ENCODE measurements at regions not wholly inside any gene's neighbourhood (a gene's known extent, or its start where the extent isn't known, plus 50 kb on each side); places are given as distances from the start of the nearest gene placed in this dataset.

GRCh38 chr15:62858343-62858742 is 184.2 kb upstream of the TPM1 start:
- ChIA-PET CTCF (no interaction called here), POLR2A (ENCODE audit: unreplicated experiment) (no interaction called here)
- no peak for DNase-seq
- peak overlapping the region; percentile 77 for H3K4me2 ChIP-seq
- H3K9me2 ChIP-seq (ENCODE audit: insufficient read depth): no peaks in the 10 kb centered on the region
- peaks cover 50% of the 10 kb centered on the region for H3F3A ChIP-seq (ENCODE audit: insufficient read depth, low read depth)
- TF ChIP-seq EZH2 (IDR thresholded peaks at IDR 0.05; ENCODE audit: low read depth): no peak
- no peak for TF ChIP-seq CTCF (conservative IDR thresholded peaks at IDR 0.05)
- H3K36me3 ChIP-seq (ENCODE audit: low read depth): no peaks in the 10 kb centered on the region
- H3K9me3 ChIP-seq (ENCODE audit: insufficient read depth, low read depth): peaks cover 10% of the 10 kb centered on the region
- H4K20me1 ChIP-seq (ENCODE audit: insufficient read depth): no peaks in the 10 kb centered on the region
- H2AFZ ChIP-seq: no peak overlapping the region
- no peaks in the 10 kb centered on the region for H3K27me3 ChIP-seq (ENCODE audit: insufficient read depth, low read depth)
- peaks cover 17% of the 10 kb centered on the region for H3K79me2 ChIP-seq (ENCODE audit: low read depth)
- peak overlapping the region; percentile 99 for H3K27ac ChIP-seq
- BruUV-seq (replicated peaks): TSS peak; percentile 83
- peaks cover 60% of the 10 kb centered on the region for H3K4me1 ChIP-seq (replicated peaks; ENCODE audit: insufficient read depth)
- no peak overlapping the region for H3K4me3 ChIP-seq
- intact Hi-C loops (cut with micrococcal nuclease; ENCODE audit: unreplicated experiment): loop anchor here (5.0 kb wide), 1 partner anchor 139 kb away; no protein-coding TSS in a partner anchor

- Histone ChIP-seq H3K9me3 (ENCODE audit: insufficient read depth, low read depth) (peaks cover 10% of the 10 kb centered on the region), H3K79me2 (ENCODE audit: low read depth) (no peaks in the 10 kb centered on the region), H3K4me1 (replicated peaks; ENCODE audit: insufficient read depth) (peaks cover 19% of the 10 kb centered on the region), H3K4me2 (no peak overlapping the region), H3F3A (ENCODE audit: insufficient read depth, low read depth) (peaks cover 15% of the 10 kb centered on the region), H3K27me3 (ENCODE audit: insufficient read depth, low read depth) (no peaks in the 10 kb centered on the region), H2AFZ (no peak overlapping the region), H3K27ac (no peak overlapping the region), H3K4me3 (no peak overlapping the region), H3K36me3 (ENCODE audit: low read depth) (no peaks in the 10 kb centered on the region), H4K20me1 (ENCODE audit: insufficient read depth) (no peaks in the 10 kb centered on the region), H3K9me2 (ENCODE audit: insufficient read depth) (no peaks in the 10 kb centered on the region)
- POLR2A ChIA-PET (ENCODE audit: unreplicated experiment): no interaction called here
- DNase-seq: no peak
- CTCF ChIA-PET: no interaction called here
- TF ChIP-seq EZH2 (IDR thresholded peaks at IDR 0.05; ENCODE audit: low read depth) (no peak), CTCF (conservative IDR thresholded peaks at IDR 0.05) (no peak)
- no TSS peak for BruUV-seq (replicated peaks)
- intact Hi-C loops (cut with micrococcal nuclease; ENCODE audit: unreplicated experiment): no loop called here
These were observed 179.8 kb upstream of the TPM1 start for GRCh38 chr15:62862717-62863116.

GRCh38 chr15:62866366-62866765 is 176.2 kb upstream of the TPM1 start:
- POLR2A ChIA-PET (ENCODE audit: unreplicated experiment): no interaction called here
- no peak for DNase-seq
- no peak overlapping the region for H3K27ac ChIP-seq
- TF ChIP-seq EZH2 (IDR thresholded peaks at IDR 0.05; ENCODE audit: low read depth): no peak
- intact Hi-C loops (cut with micrococcal nuclease; ENCODE audit: unreplicated experiment): no loop called here
- no peak overlapping the region for H3K4me2 ChIP-seq
- no peaks in the 10 kb centered on the region for H3K79me2 ChIP-seq (ENCODE audit: low read depth)
- H3K9me2 ChIP-seq (ENCODE audit: insufficient read depth): no peaks in the 10 kb centered on the region
- no TSS peak for BruUV-seq (replicated peaks)
- H3K36me3 ChIP-seq (ENCODE audit: low read depth): no peaks in the 10 kb centered on the region
- H4K20me1 ChIP-seq (ENCODE audit: insufficient read depth): no peaks in the 10 kb centered on the region
- H3K27me3 ChIP-seq (ENCODE audit: insufficient read depth, low read depth): no peaks in the 10 kb centered on the region
- no peaks in the 10 kb centered on the region for H3K4me1 ChIP-seq (replicated peaks; ENCODE audit: insufficient read depth)
- CTCF ChIA-PET: no interaction called here
- H3K4me3 ChIP-seq: no peak overlapping the region
- no peak overlapping the region for H2AFZ ChIP-seq
- H3K9me3 ChIP-seq (ENCODE audit: insufficient read depth, low read depth): no peaks in the 10 kb centered on the region
- no peaks in the 10 kb centered on the region for H3F3A ChIP-seq (ENCODE audit: insufficient read depth, low read depth)

- Histone ChIP-seq H3K4me2 (no peak overlapping the region), H3K27me3 (ENCODE audit: insufficient read depth, low read depth) (no peaks in the 10 kb centered on the region), H3K36me3 (ENCODE audit: low read depth) (no peaks in the 10 kb centered on the region), H3K4me1 (replicated peaks; ENCODE audit: insufficient read depth) (no peaks in the 10 kb centered on the region), H3K9me2 (ENCODE audit: insufficient read depth) (no peaks in the 10 kb centered on the region), H3K79me2 (ENCODE audit: low read depth) (no peaks in the 10 kb centered on the region), H3F3A (ENCODE audit: insufficient read depth, low read depth) (no peaks in the 10 kb centered on the region), H2AFZ (no peak overlapping the region), H3K27ac (no peak overlapping the region), H3K9me3 (ENCODE audit: insufficient read depth, low read depth) (no peaks in the 10 kb centered on the region), H3K4me3 (no peak overlapping the region), H4K20me1 (ENCODE audit: insufficient read depth) (no peaks in the 10 kb centered on the region)
- intact Hi-C loops (cut with micrococcal nuclease; ENCODE audit: unreplicated experiment): no loop called here
- CTCF ChIA-PET: no interaction called here
- POLR2A ChIA-PET (ENCODE audit: unreplicated experiment): no interaction called here
- no TSS peak for BruUV-seq (replicated peaks)
- TF ChIP-seq CTCF (conservative IDR thresholded peaks at IDR 0.05) (no peak), EZH2 (IDR thresholded peaks at IDR 0.05; ENCODE audit: low read depth) (no peak)
- no peak for DNase-seq
These were observed 174.7 kb upstream of the TPM1 start for GRCh38 chr15:62867844-62868243.
